AG09309 (cell line): ENCODE measurements at regions not wholly inside any gene's neighbourhood (a gene's known extent, or its start where the extent isn't known, plus 50 kb on each side); places are given as distances from the start of the nearest gene placed in this dataset.

Experiments used
- DNase-seq: peaks from one replicate; pipeline ENCODE4 v3.0.0-alpha.2; 2010; ENCODE audit warnings: low read depth
- H3K4me3 ChIP-seq: 2 replicates; pipeline ENCODE4 v1.5.1; 2011; ENCODE audit warnings: mild to moderate bottlenecking, low read depth, low read length, moderate library complexity; ENCODE audit not compliant: control insufficient read depth
- CTCF ChIP-seq: IDR thresholded peaks from 2 replicates; pipeline ENCODE4 v1.5.1; 2011; ENCODE audit warnings: mild to moderate bottlenecking, low read depth, low read length, inconsistent platforms; ENCODE audit not compliant: insufficient read depth, control insufficient read depth; ENCODE audit errors: missing control alignments

GRCh38 chr13:58744686-58745085, 1113.1 kb downstream of the PCDH17 start:
- TF ChIP-seq CTCF: no peak
- no peak overlapping the region for H3K4me3 ChIP-seq
- no peak for DNase-seq

GRCh38 chr13:58767566-58767965, 1136.0 kb downstream of the PCDH17 start:
- DNase-seq: no peak
- no peak overlapping the region for H3K4me3 ChIP-seq
- no peak for TF ChIP-seq CTCF

- TF ChIP-seq CTCF: no peak
- no peak for DNase-seq
- H3K4me3 ChIP-seq: no peak overlapping the region
These were observed 1141.8 kb downstream of the PCDH17 start for GRCh38 chr13:58773280-58773859.

GRCh38 chr13:58782736-58783135, 1151.2 kb downstream of the PCDH17 start:
- no peak for DNase-seq
- H3K4me3 ChIP-seq: no peak overlapping the region
- TF ChIP-seq CTCF: no peak

- no peak for DNase-seq
- no peak for TF ChIP-seq CTCF
- H3K4me3 ChIP-seq: no peak overlapping the region
These were observed 1161.3 kb downstream of the PCDH17 start for GRCh38 chr13:58792854-58793253.

GRCh38 chr13:58795715-58796114, 1164.2 kb downstream of the PCDH17 start:
- DNase-seq: no peak
- no peak overlapping the region for H3K4me3 ChIP-seq
- TF ChIP-seq CTCF: no peak

GRCh38 chr13:58804832-58805231, 1173.3 kb downstream of the PCDH17 start:
- TF ChIP-seq CTCF: no peak
- no peak for DNase-seq
- H3K4me3 ChIP-seq: no peak overlapping the region
